GM12875 (cell line): ENCODE measurements at regions not wholly inside any gene's neighbourhood (a gene's known extent, or its start where the extent isn't known, plus 50 kb on each side); places are given as distances from the start of the nearest gene placed in this dataset.

ENCODE experiments used
- H3K4me3 ChIP-seq: one replicate; pipeline ENCODE4 v1.5.1; 2011; ENCODE audit warnings: low read depth, low read length, control low read depth
- CTCF ChIP-seq: IDR thresholded peaks from 2 replicates; pipeline ENCODE4 v1.5.1; 2011; ENCODE audit warnings: low read depth, mild to moderate bottlenecking, control low read depth, inconsistent platforms, low read length, moderate library complexity, borderline replicate concordance; ENCODE audit not compliant: insufficient read depth

GRCh38 chr12:46523863-46524770 lies 151.5 kb upstream of the SLC38A2 start:
- no peak for TF ChIP-seq CTCF
- no peak overlapping the region for H3K4me3 ChIP-seq

- no peak for TF ChIP-seq CTCF
- no peak overlapping the region for H3K4me3 ChIP-seq
Measured at GRCh38 chr12:46523446-46523845, 150.9 kb upstream of the SLC38A2 start.

- no peak overlapping the region for H3K4me3 ChIP-seq
- no peak for TF ChIP-seq CTCF
Measured at GRCh38 chr12:46522071-46522470, 149.5 kb upstream of the SLC38A2 start.

DNA sequence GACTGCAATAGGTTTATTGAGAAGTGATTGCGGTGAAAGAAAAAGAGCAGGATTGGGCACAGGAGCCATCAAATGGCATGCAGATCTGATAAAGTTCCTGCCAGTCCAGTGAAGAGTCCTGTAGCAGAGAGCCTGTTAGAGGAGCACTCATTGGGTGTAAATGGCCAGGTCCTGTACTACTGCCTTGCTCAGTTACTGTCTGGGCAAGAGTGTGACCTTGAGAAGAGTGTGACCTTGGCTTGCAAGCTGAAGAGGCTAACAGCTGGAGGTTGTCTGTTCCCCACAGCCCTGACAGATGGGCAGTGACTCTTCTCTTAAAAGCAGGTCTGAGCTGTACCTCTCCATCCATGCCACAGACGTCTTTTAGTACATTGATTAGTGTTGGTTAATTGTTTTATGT lies 148.6 kb upstream of the SLC38A2 start:
- TF ChIP-seq CTCF, result no peak

GRCh38 chr12:46519407-46519806 lies 146.8 kb upstream of the SLC38A2 start:
- TF ChIP-seq CTCF, result no peak
- H3K4me3 ChIP-seq, result no peak overlapping the region

More for the DNA sequence above, 148.6 kb upstream of the SLC38A2 start:
- H3K4me3 ChIP-seq, result no peak overlapping the region

DNA sequence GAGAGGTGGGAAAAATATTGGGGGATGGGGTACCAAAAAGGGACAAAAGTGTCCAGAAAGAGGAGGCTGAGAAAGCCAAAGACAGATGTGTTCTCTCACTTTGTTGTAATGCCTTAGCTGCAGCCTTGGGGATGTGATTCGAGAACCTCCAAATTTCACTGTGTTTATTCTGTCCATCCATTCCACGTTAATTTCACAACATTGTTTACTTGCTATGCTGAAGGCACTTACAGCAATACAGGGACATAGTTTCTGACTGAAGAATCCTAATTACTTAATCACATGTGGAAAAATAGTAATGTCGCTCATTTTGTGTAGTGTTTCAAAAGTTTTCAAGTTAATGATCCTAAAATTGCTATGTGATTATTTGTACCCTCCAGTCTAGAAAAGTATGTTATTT lies 146.2 kb upstream of the SLC38A2 start:
- TF ChIP-seq CTCF, result no peak
- no peak overlapping the region for H3K4me3 ChIP-seq

DNA sequence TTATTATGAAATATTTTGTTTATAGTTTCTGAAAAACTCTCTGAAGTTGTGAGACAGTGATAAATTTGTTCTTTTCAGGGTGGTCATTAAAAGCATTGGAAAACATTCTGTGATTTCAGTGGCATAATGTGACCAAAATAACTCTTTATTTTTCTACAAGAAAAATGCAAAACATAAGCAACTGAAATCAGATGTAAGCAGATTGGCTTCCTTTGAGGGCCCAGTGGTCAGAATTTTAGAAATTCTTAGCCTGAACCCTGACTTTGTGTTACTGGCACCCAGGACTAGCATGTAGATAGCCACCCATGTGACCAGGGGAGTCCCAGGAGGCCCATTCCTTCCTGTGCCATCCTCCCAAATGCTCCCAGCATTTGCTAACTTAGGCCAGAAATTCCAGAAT lies 145.6 kb upstream of the SLC38A2 start:
- no peak overlapping the region for H3K4me3 ChIP-seq
- no peak for TF ChIP-seq CTCF
